ENCODE measurements at regions not wholly inside any gene's neighbourhood (a gene's known extent, or its start where the extent isn't known, plus 50 kb on each side); places are given as distances from the start of the nearest gene placed in this dataset.

DNA sequence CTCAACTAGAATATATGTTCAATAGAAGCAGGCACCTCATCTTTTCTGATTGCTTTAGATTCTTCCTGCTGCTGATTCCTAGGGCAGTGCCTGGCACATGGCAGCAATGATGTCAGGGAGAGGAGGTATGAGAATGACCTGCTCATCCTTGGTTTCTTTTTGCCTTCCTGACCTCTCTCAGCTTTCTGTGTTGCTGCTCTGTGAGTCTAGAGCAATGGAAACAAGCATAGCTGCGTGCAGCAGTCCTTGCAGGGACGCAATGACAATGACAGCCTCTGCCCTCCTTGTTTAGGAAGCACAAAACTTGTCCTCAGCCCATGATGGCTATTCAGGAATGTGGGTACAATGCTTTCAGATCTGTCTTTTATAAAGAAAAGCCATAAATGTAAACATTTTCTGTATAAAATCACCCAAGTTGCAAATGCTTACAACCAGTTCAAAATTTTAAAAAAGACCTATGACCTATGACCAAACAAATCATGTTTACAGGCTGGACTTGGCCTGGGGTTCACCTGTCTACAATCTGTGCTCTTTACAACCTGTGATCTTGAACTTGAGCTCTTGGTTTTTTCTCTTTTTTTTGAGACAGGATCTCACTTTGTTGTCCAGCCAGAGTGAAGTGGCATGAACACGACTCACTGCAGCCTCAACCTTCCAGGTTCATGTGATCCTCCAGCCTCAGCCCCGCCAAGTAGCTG, 549.4 kb upstream of the ATP2B1 start:
- Histone ChIP-seq H3K4me1 (ENCODE audit: control insufficient read depth in 4 of 4, insufficient read depth in 4 of 4, low read length in 3 of 4) (peaks cover under 1 to 13% (median 5%) of the 10 kb centered on the region in 4 donors), H3K27me3 (ENCODE audit: control insufficient read depth in 4 of 4, insufficient read depth in 4 of 4, low read length in 3 of 4) (no peaks in the 10 kb centered on the region), H3K27ac (ENCODE audit: low read depth in 1 of 2, low read length in 2 of 2) (peak overlapping the region in 1 of 2 donors; percentile 61), H3K9ac (ENCODE audit: low read depth in 1 of 2, low read length in 2 of 2) (no peak overlapping the region), H3K4me3 (ENCODE audit: low read depth in 1 of 3, low read length in 3 of 3) (no peak overlapping the region), H3K9me3 (ENCODE audit: control insufficient read depth in 4 of 4, low read length in 3 of 4) (no peaks in the 10 kb centered on the region), H3K36me3 (ENCODE audit: control insufficient read depth in 4 of 4, insufficient read depth in 3 of 4, low read depth in 1 of 4, low read length in 3 of 4) (no peaks in the 10 kb centered on the region)
- WGBS: 54% methylated on average over 4 of the region's 4 CpGs
- no peak for DNase-seq (ENCODE audit: low spot score)
- TF ChIP-seq, protein P1, sequence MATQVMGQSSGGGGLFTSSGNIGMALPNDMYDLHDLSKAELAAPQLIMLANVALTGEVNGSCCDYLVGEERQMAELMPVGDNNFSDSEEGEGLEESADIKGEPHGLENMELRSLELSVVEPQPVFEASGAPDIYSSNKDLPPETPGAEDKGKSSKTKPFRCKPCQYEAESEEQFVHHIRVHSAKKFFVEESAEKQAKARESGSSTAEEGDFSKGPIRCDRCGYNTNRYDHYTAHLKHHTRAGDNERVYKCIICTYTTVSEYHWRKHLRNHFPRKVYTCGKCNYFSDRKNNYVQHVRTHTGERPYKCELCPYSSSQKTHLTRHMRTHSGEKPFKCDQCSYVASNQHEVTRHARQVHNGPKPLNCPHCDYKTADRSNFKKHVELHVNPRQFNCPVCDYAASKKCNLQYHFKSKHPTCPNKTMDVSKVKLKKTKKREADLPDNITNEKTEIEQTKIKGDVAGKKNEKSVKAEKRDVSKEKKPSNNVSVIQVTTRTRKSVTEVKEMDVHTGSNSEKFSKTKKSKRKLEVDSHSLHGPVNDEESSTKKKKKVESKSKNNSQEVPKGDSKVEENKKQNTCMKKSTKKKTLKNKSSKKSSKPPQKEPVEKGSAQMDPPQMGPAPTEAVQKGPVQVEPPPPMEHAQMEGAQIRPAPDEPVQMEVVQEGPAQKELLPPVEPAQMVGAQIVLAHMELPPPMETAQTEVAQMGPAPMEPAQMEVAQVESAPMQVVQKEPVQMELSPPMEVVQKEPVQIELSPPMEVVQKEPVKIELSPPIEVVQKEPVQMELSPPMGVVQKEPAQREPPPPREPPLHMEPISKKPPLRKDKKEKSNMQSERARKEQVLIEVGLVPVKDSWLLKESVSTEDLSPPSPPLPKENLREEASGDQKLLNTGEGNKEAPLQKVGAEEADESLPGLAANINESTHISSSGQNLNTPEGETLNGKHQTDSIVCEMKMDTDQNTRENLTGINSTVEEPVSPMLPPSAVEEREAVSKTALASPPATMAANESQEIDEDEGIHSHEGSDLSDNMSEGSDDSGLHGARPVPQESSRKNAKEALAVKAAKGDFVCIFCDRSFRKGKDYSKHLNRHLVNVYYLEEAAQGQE (IDR thresholded peaks at IDR 0.05): no peak
- TF ChIP-seq JUND (IDR thresholded peaks at IDR 0.05) (peak in 1 of 2 donors; percentile 41), GABPA (IDR thresholded peaks at IDR 0.05 in 1 of 2, conservative IDR thresholded peaks at IDR 0.05 in 1 of 2) (no peak), RXRA (IDR thresholded peaks at IDR 0.05) (peak; percentile 38 to 62), HNF4A (conservative IDR thresholded peaks at IDR 0.05) (peak; percentile 89 to 90), FOXA2 (IDR thresholded peaks at IDR 0.05) (peak; percentile 57), HNF4G (IDR thresholded peaks at IDR 0.05) (peak; percentile 60), FOXA1 (IDR thresholded peaks at IDR 0.05) (no peak), SP1 (IDR thresholded peaks at IDR 0.05) (peak; percentile 31), YY1 (IDR thresholded peaks at IDR 0.05) (peak; percentile 11), EGR1 (IDR thresholded peaks at IDR 0.05; ENCODE audit: low read depth in 2 of 2) (no peak)
- TF ChIP-seq, protein P2, sequence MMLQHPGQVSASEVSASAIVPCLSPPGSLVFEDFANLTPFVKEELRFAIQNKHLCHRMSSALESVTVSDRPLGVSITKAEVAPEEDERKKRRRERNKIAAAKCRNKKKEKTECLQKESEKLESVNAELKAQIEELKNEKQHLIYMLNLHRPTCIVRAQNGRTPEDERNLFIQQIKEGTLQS (IDR thresholded peaks at IDR 0.05): no peak

DNA sequence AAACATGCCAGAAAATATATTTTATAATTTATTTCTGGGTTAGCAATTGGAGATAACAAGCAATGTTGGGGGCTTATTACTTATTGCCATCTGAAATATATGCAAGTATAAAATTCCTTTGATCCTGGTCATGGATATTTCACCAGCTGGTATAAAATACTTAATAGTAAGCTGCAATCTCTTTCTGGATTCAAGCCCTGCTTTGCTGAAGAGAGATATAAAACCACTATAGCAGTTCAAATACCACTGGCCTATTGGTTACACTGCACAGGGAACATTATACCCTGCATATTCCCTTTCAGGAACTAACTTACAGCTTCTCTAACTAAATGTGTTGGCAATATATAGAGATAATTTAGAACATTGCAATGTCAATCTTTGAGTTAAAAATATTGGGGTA, 546.2 kb upstream of the ATP2B1 start:
- Histone ChIP-seq H3K36me3 (ENCODE audit: control insufficient read depth in 4 of 4, insufficient read depth in 3 of 4, low read depth in 1 of 4, low read length in 3 of 4) (no peaks in the 10 kb centered on the region), H3K9me3 (ENCODE audit: control insufficient read depth in 4 of 4, low read length in 3 of 4) (no peaks in the 10 kb centered on the region), H3K27me3 (ENCODE audit: control insufficient read depth in 4 of 4, insufficient read depth in 4 of 4, low read length in 3 of 4) (no peaks in the 10 kb centered on the region), H3K4me1 (ENCODE audit: control insufficient read depth in 4 of 4, insufficient read depth in 4 of 4, low read length in 3 of 4) (peaks cover 3 to 21% (median 12%) of the 10 kb centered on the region in 4 donors), H3K27ac (ENCODE audit: low read depth in 1 of 2, low read length in 2 of 2) (no peak overlapping the region), H3K4me3 (ENCODE audit: low read depth in 1 of 3, low read length in 3 of 3) (no peak overlapping the region), H3K9ac (ENCODE audit: low read depth in 1 of 2, low read length in 2 of 2) (no peak overlapping the region)
- TF ChIP-seq RAD21 (IDR thresholded peaks at IDR 0.05) (no peak), RXRA (IDR thresholded peaks at IDR 0.05) (no peak), SP1 (IDR thresholded peaks at IDR 0.05) (no peak), EGR1 (IDR thresholded peaks at IDR 0.05; ENCODE audit: low read depth in 2 of 2) (no peak), HNF4A (conservative IDR thresholded peaks at IDR 0.05) (no peak), CTCF (IDR thresholded peaks at IDR 0.05; ENCODE audit: low read depth, low read length, missing input control) (no peak), TAF1 (conservative IDR thresholded peaks at IDR 0.05) (no peak), JUND (IDR thresholded peaks at IDR 0.05) (no peak), YY1 (IDR thresholded peaks at IDR 0.05) (no peak), FOXA1 (IDR thresholded peaks at IDR 0.05) (no peak), FOXA2 (IDR thresholded peaks at IDR 0.05) (no peak)
- TF ChIP-seq, protein P2 (IDR thresholded peaks at IDR 0.05): no peak
- TF ChIP-seq, protein P1 (IDR thresholded peaks at IDR 0.05): no peak
- TF ChIP-seq, protein P3, sequence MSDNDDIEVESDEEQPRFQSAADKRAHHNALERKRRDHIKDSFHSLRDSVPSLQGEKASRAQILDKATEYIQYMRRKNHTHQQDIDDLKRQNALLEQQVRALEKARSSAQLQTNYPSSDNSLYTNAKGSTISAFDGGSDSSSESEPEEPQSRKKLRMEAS (IDR thresholded peaks at IDR 0.05): no peak
- TF ChIP-seq, protein P4, sequence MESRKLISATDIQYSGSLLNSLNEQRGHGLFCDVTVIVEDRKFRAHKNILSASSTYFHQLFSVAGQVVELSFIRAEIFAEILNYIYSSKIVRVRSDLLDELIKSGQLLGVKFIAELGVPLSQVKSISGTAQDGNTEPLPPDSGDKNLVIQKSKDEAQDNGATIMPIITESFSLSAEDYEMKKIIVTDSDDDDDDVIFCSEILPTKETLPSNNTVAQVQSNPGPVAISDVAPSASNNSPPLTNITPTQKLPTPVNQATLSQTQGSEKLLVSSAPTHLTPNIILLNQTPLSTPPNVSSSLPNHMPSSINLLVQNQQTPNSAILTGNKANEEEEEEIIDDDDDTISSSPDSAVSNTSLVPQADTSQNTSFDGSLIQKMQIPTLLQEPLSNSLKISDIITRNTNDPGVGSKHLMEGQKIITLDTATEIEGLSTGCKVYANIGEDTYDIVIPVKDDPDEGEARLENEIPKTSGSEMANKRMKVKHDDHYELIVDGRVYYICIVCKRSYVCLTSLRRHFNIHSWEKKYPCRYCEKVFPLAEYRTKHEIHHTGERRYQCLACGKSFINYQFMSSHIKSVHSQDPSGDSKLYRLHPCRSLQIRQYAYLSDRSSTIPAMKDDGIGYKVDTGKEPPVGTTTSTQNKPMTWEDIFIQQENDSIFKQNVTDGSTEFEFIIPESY (IDR thresholded peaks at IDR 0.05): no peak
- DNase-seq (ENCODE audit: low spot score): no peak
